OCI-LY7 (cell line): ENCODE measurements at regions not wholly inside any gene's neighbourhood (a gene's known extent, or its start where the extent isn't known, plus 50 kb on each side); places are given as distances from the start of the nearest gene placed in this dataset.

ENCODE experiments used
- BruUV-seq: library from RNA; stranded (reverse); fragments of 400-500 nt; replicated peaks from 2 replicates; lab custom pipeline; 2021; lab: Mats Ljungman, UMichigan
- CTCF ChIA-PET: fragments of 300-600 bp; sonication (Branson Sonifier 250); formaldehyde crosslinking; loops from one replicate; lab custom pipeline; 2022; ENCODE audit warnings: antibody characterized with exemption; ENCODE audit not compliant: unreplicated experiment; lab: Charles Lee
- POLR2A ChIA-PET: fragments of 300-600 bp; sonication (Branson Sonifier 250); formaldehyde crosslinking; loops from one replicate; lab custom pipeline; 2022; ENCODE audit warnings: antibody characterized with exemption; lab: Charles Lee
- DNase-seq: peaks from one replicate; pipeline ENCODE4 v3.0.0-alpha.2; 2015; ENCODE audit warnings: low spot score
- H2AFZ ChIP-seq: fragments of 200-600 bp; sonication (generic), shearing (Covaris generic); 2 replicates; pipeline ENCODE4 v1.6.1; 2014; ENCODE audit warnings: mild to moderate bottlenecking, antibody characterized with exemption, low read length, moderate library complexity
- H3K27ac ChIP-seq: fragments of 200-600 bp; sonication (generic); 2 replicates; pipeline ENCODE4 v1.5.1; 2014; ENCODE audit warnings: mixed run types, low read depth, mild to moderate bottlenecking, moderate library complexity, low read length, inconsistent platforms; ENCODE audit not compliant: poor library complexity, severe bottlenecking
- H3K36me3 ChIP-seq: fragments of 200-600 bp; sonication (generic); 2 replicates; pipeline ENCODE4 v1.6.1; 2014; ENCODE audit warnings: mild to moderate bottlenecking, antibody characterized with exemption, low read length, moderate library complexity, mixed read lengths; ENCODE audit not compliant: insufficient read depth
- H3K4me1 ChIP-seq: fragments of 200-600 bp; sonication (generic); 2 replicates; pipeline ENCODE4 v1.5.1; 2014; ENCODE audit warnings: mild to moderate bottlenecking, low read length; ENCODE audit not compliant: insufficient read depth, poor library complexity, severe bottlenecking
- H3K4me2 ChIP-seq: fragments of 200-600 bp; sonication (generic); 2 replicates; pipeline ENCODE4 v1.6.1; 2014; ENCODE audit warnings: mild to moderate bottlenecking, low read length
- H3K4me3 ChIP-seq: fragments of 200-600 bp; sonication (generic); 2 replicates; pipeline ENCODE4 v1.5.1; 2014; ENCODE audit warnings: mild to moderate bottlenecking, low read depth, low read length; ENCODE audit not compliant: poor library complexity, severe bottlenecking
- H3K79me2 ChIP-seq: fragments of 200-600 bp; sonication (generic); 2 replicates; pipeline ENCODE4 v1.6.1; 2016; ENCODE audit warnings: low read depth, mild to moderate bottlenecking, low read length, moderate library complexity, mixed read lengths; ENCODE audit not compliant: insufficient read depth
- H3K9me2 ChIP-seq: fragments of 200-600 bp; sonication (generic); 2 replicates; pipeline ENCODE4 v1.6.1; 2016; ENCODE audit warnings: mild to moderate bottlenecking, low read length, mixed read lengths; ENCODE audit not compliant: insufficient read depth
- H3K9me3 ChIP-seq: fragments of 200-600 bp; sonication (generic); 2 replicates; pipeline ENCODE4 v1.6.1; 2014; ENCODE audit warnings: mild to moderate bottlenecking, mixed run types, low read length, mixed read lengths
- H4K20me1 ChIP-seq: fragments of 200-600 bp; sonication (generic); 2 replicates; pipeline ENCODE4 v1.6.1; 2014; ENCODE audit warnings: mild to moderate bottlenecking, antibody characterized with exemption, low read length, moderate library complexity, mixed read lengths; ENCODE audit not compliant: insufficient read depth
- CTCF ChIP-seq: fragments of 200-600 bp; sonication (generic); conservative IDR thresholded peaks from 2 replicates; pipeline ENCODE4 v1.5.1; 2014; ENCODE audit warnings: mild to moderate bottlenecking, antibody characterized with exemption, low read length, moderate library complexity, mixed read lengths
- EZH2phosphoT487 ChIP-seq: fragments of 200-600 bp; sonication (generic); IDR thresholded peaks from 2 replicates; pipeline ENCODE4 v1.6.1; 2018; ENCODE audit warnings: low read depth, borderline replicate concordance, mild to moderate bottlenecking, mixed run types, antibody characterized with exemption, low read length, moderate library complexity, mixed read lengths
- intact Hi-C: fragments of 100-400 bp; cut with micrococcal nuclease; formaldehyde crosslinking; loops from one replicate; pipeline ENCODE4 v1.10.0; 2022; ENCODE audit not compliant: unreplicated experiment

DNA sequence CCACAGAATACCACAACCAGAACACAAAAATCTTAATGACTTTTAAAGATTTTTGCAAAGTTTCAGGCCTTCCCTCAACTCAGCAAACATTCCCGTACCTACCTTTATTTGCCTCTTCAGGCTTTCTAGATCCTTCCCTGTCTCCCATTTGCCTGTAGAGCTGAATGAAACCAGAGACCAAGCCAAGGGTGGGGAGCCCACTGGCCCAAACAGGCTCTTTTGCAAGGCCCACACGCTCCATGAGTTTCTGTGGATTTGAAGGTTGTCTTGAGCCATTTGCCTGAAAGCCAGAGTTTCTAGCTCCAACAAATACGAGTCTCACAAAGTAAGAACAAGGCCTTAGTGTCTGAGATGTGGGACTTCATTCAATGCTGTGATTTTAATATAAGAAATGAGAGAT lies 107.8 kb downstream of the GAS1 start:
- H3K36me3 ChIP-seq = no peaks in the 10 kb centered on the region
- no peak overlapping the region for H3K27ac ChIP-seq
- DNase-seq = no peak
- CTCF ChIA-PET = no interaction called here
- H3K4me1 ChIP-seq = no peaks in the 10 kb centered on the region
- no peak overlapping the region for H3K4me3 ChIP-seq
- H3K9me3 ChIP-seq = no peaks in the 10 kb centered on the region
- no peaks in the 10 kb centered on the region for H3K79me2 ChIP-seq
- no peak overlapping the region for H2AFZ ChIP-seq
- no peak overlapping the region for H3K4me2 ChIP-seq
- H3K9me2 ChIP-seq = no peaks in the 10 kb centered on the region
- POLR2A ChIA-PET = no interaction called here
- no peak for TF ChIP-seq CTCF
- TF ChIP-seq EZH2phosphoT487 = no peak
- H4K20me1 ChIP-seq = no peaks in the 10 kb centered on the region
- BruUV-seq = no TSS peak
- intact Hi-C loops = no loop called here

DNA sequence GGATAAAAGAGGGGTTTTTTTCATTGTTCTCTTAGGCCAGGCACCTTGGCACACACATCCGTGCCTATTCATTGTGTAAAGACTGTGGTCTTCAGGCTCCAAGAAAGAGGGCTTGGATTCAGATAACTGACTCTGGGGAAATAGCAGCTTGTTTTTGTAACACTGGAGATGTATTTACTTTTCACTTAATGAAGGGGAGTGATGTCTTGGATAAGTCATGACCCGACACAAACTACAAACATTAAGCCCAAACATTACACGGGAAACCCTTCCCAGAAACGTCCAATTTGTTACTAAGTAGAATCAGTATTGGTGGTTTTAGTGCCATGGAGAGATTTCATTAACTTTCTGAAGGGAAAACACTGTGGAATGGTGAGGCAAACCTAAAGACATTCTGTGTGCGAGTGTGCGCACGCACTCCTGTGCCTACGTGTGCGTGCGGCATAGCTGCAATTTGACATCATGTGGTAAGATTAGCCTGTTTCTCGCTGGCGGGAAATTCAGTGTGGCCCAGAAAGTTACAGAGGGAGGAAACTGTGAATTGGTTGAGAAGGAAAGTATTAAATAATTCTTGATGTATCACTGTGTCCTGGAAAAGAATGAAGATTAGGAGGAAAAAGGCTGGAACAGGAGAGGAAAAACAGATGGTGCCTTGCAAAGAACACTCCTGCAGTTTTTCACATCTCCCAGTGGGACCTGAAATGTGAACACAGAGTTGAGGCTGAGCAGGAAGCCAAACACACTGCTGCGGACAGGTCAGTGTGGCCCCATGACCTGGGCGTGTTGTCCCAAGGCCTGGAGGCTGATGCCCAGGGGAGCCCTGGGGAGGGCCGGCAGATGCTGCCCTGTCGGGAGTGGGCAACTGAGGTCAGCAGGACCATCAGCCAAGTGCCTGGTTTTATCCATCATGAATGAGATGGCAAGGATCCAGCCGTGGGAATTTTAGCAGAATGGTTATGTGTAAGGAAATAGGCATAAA lies 108.5 kb downstream of the GAS1 start:
- Histone ChIP-seq H3K4me1 (no peaks in the 10 kb centered on the region), H3K4me2 (no peak overlapping the region), H3K9me2 (no peaks in the 10 kb centered on the region), H3K27ac (no peak overlapping the region), H3K79me2 (no peaks in the 10 kb centered on the region), H4K20me1 (no peaks in the 10 kb centered on the region), H3K4me3 (no peak overlapping the region), H3K36me3 (no peaks in the 10 kb centered on the region), H3K9me3 (no peaks in the 10 kb centered on the region), H2AFZ (no peak overlapping the region)
- no peak for DNase-seq
- BruUV-seq = no TSS peak
- ChIA-PET POLR2A (interaction anchor here (0.7 kb wide), 1 partner anchor 21 kb away, joined by 4 read pairs; no protein-coding TSS in a partner anchor), CTCF (no interaction called here)
- no peak for TF ChIP-seq EZH2phosphoT487
- TF ChIP-seq CTCF = no peak
- intact Hi-C loops = no loop called here

GRCh38 chr9:86837345-86837744 lies 110.0 kb downstream of the GAS1 start:
- Histone ChIP-seq H3K79me2 (no peaks in the 10 kb centered on the region), H2AFZ (no peak overlapping the region), H3K27ac (no peak overlapping the region), H3K36me3 (no peaks in the 10 kb centered on the region), H3K4me2 (no peak overlapping the region), H3K4me3 (no peak overlapping the region), H3K9me3 (no peaks in the 10 kb centered on the region), H3K9me2 (no peaks in the 10 kb centered on the region), H4K20me1 (no peaks in the 10 kb centered on the region), H3K4me1 (no peaks in the 10 kb centered on the region)
- ChIA-PET CTCF (no interaction called here), POLR2A (no interaction called here)
- DNase-seq = no peak
- TF ChIP-seq EZH2phosphoT487 (no peak), CTCF (no peak)
- BruUV-seq = no TSS peak
- intact Hi-C loops = no loop called here
